Breast epithelium (tissue), 4 donors: ENCODE measurements at regions not wholly inside any gene's neighbourhood (a gene's known extent, or its start where the extent isn't known, plus 50 kb on each side); places are given as distances from the start of the nearest gene placed in this dataset.
A peak's percentile ranks its signal among the peaks of the same experiment; 100 is the strongest.

Source experiments
- DNase-seq, 2 donors: peaks; one replicate each; pipeline ENCODE4 v3.0.0-alpha.2; 2019; ENCODE audit warnings: low spot score in 2 of 2
- H3K27ac ChIP-seq, 2 donors: fragments of 200-600 bp; sonication (generic) in 1 of 2; one replicate each; pipeline ENCODE4 v1.5.1; 2016 to 2019; ENCODE audit warnings: mild to moderate bottlenecking in 1 of 2
- H3K27me3 ChIP-seq, 2 donors: fragments of 200-600 bp; sonication (generic) in 1 of 2; one replicate each; pipeline versions ENCODE4 v1.5.1 to v1.6.0; 2017 to 2019; ENCODE audit warnings: control low read depth in 1 of 2, mild to moderate bottlenecking in 1 of 2
- H3K36me3 ChIP-seq: fragments of 200-600 bp; one replicate; pipeline ENCODE4 v1.5.1; 2019
- H3K4me1 ChIP-seq, 2 donors: fragments of 200-600 bp; sonication (generic); one replicate each; pipeline ENCODE4 v1.5.1; 2016 to 2019; ENCODE audit warnings: control low read depth in 1 of 2
- H3K4me3 ChIP-seq, 3 donors: fragments of 200-600 bp; sonication (generic); 1 replicate in 2 of 3; 2 replicates in 1 of 3; pipeline ENCODE4 v1.5.1; 2016 to 2019; ENCODE audit warnings: mild to moderate bottlenecking in 3 of 3, moderate library complexity in 2 of 3
- H3K9me3 ChIP-seq, 2 donors: fragments of 200-600 bp; sonication (generic) in 1 of 2; one replicate each; pipeline ENCODE4 v1.5.1; 2016 to 2019; ENCODE audit warnings: control low read depth in 1 of 2
- POLR2A ChIP-seq: fragments of 450-650 bp; IDR thresholded peaks from one replicate; pipeline ENCODE4 v1.6.1; 2016; ENCODE audit warnings: antibody characterized with exemption, mild to moderate bottlenecking, moderate library complexity
- POLR2AphosphoS5 ChIP-seq, 3 donors: sonication (generic); formaldehyde crosslinking; IDR thresholded peaks; one replicate each; pipeline ENCODE4 v1.6.1; 2017; ENCODE audit warnings: antibody characterized with exemption in 3 of 3
- intact Hi-C: fragments of 100-400 bp; cut with DNase I; formaldehyde crosslinking; loops from one replicate; pipeline ENCODE4 v1.15.1; 2023; ENCODE audit warnings: low total_unique reads
- TF ChIP-seq, protein P1 (sequence below), 3 donors: fragments of 450-650 bp; IDR thresholded peaks; one replicate each; pipeline ENCODE4 v1.5.1; 2016 to 2017; ENCODE audit warnings: antibody characterized with exemption in 3 of 3, mild to moderate bottlenecking in 3 of 3, moderate library complexity in 3 of 3

DNA sequence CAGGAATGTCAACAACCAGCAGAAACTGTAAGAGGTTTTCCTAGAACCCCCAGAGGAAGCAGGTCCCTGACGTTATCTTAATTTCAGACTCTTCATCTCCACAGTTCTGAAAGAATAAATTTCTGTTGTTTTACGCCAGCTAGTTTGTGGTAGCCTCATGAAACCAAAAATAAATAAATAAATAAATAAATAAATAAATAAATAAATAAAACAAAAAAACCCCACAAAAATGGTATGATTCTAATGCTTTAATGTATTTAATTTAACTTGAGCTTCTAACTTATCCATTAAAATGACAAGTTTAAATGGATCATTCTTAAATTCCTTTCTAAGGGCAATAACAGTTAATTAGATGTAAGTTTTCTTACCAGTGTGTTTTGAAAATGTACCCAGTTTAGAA lies 293.8 kb upstream of the ADAMTS5 start:
- TF ChIP-seq, protein P1, sequence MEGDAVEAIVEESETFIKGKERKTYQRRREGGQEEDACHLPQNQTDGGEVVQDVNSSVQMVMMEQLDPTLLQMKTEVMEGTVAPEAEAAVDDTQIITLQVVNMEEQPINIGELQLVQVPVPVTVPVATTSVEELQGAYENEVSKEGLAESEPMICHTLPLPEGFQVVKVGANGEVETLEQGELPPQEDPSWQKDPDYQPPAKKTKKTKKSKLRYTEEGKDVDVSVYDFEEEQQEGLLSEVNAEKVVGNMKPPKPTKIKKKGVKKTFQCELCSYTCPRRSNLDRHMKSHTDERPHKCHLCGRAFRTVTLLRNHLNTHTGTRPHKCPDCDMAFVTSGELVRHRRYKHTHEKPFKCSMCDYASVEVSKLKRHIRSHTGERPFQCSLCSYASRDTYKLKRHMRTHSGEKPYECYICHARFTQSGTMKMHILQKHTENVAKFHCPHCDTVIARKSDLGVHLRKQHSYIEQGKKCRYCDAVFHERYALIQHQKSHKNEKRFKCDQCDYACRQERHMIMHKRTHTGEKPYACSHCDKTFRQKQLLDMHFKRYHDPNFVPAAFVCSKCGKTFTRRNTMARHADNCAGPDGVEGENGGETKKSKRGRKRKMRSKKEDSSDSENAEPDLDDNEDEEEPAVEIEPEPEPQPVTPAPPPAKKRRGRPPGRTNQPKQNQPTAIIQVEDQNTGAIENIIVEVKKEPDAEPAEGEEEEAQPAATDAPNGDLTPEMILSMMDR (IDR thresholded peaks at IDR 0.05): no peak
- TF ChIP-seq POLR2A: no peak
- no peak for TF ChIP-seq POLR2AphosphoS5 (IDR thresholded peaks at IDR 0.05)
- DNase-seq: no peak
- H3K27me3 ChIP-seq: no peaks in the 10 kb centered on the region
- H3K36me3 ChIP-seq: no peaks in the 10 kb centered on the region
- H3K4me1 ChIP-seq: no peaks in the 10 kb centered on the region
- H3K27ac ChIP-seq: no peak overlapping the region
- intact Hi-C loops: no loop called here
- H3K9me3 ChIP-seq: no peaks in the 10 kb centered on the region
- no peak overlapping the region for H3K4me3 ChIP-seq

DNA sequence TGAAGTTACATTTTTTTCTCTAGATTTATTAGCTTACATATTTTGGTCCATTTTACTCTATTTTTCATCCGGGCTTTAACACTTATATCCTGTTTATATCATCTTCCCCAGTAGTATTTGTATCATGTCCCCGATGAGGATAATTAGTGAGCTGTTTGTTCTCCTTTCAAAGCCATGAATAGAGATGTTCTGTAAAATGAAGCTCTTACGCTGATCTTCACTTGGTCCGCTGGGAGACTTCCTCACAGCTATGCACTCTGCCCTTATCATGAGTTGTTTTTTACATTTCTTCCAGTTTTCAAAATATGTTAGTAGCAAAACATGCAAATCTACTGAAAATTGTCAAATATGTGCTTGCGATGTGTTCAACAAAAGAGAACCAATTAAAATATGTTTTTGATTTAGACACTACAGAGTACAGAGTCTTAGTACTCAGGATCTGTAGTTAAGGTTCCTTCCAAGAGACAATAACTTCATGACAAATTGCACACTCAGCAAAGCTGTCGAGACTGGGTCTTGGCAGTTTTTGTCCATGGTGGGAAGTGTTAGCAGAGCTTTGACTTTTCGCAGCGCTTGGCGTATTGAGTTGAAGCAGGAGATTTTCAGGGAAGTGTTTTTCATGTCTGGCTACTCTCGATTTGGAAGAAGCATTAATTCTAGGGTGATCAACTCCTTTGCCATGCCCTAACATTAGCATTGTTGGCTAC lies 292.0 kb upstream of the ADAMTS5 start:
- Histone ChIP-seq H3K4me1 (no peaks in the 10 kb centered on the region), H3K27me3 (no peaks in the 10 kb centered on the region), H3K9me3 (no peaks in the 10 kb centered on the region), H3K4me3 (no peak overlapping the region), H3K27ac (peak overlapping the region; percentile 23 to 64), H3K36me3 (no peaks in the 10 kb centered on the region)
- intact Hi-C loops: no loop called here
- no peak for DNase-seq
- TF ChIP-seq, protein P1 (IDR thresholded peaks at IDR 0.05): no peak
- no peak for TF ChIP-seq POLR2AphosphoS5 (IDR thresholded peaks at IDR 0.05)
- no peak for TF ChIP-seq POLR2A

DNA sequence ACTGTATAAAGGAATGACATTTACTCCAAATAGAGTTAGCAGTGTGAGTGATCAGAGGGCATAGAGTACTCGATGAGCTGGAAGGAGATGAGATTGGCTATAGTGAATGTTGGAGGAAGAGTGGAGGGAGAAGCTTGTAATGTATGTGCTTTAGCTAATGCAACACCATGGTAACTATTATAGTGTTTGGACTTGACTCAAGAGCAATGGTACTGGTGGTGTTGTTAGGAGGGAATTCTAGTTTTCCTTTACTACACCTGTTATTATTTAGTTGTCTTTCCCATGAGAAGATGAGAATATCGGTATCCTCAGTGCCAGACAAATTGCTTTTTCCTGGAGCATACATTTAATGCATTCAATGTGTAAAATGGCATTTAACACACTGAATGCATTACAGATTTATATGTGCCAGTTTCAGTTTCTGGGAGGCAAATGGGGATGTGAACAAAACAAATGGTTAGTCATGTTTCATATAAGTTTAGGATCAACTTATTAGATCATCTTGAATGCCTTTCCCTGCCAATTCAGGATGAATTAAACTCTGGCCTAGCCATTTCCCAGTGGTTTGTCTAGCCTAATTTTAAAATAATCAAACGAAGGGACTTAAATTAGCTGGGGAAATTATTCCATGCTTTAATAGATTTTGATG lies 291.1 kb upstream of the ADAMTS5 start:
- Histone ChIP-seq H3K4me1 (no peaks in the 10 kb centered on the region), H3K4me3 (no peak overlapping the region), H3K27ac (peak overlapping the region; percentile 23 to 64), H3K9me3 (no peaks in the 10 kb centered on the region), H3K36me3 (no peaks in the 10 kb centered on the region), H3K27me3 (no peaks in the 10 kb centered on the region)
- intact Hi-C loops: no loop called here
- DNase-seq: no peak
- TF ChIP-seq, protein P1 (IDR thresholded peaks at IDR 0.05): no peak
- no peak for TF ChIP-seq POLR2AphosphoS5 (IDR thresholded peaks at IDR 0.05)
- TF ChIP-seq POLR2A: no peak

DNA sequence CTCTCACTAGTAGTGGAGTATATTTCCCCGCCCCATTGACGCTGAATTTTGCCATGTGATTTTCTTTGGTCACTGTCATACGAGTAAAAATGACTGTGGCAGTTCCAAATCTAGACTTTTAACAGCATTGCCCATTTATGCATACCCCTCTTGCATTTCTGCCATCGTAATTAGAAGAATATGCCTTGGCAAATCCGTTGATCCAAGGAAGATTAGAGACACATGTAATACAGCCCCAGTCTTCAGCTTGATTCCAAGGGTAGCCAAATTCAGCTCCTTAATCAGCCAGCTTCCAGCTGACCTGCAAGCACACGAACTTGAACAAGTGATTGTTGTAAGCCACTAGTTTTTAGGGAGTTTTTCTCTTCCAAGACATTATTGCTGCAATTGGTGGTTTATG lies 290.3 kb upstream of the ADAMTS5 start:
- H3K36me3 ChIP-seq: no peaks in the 10 kb centered on the region
- H3K4me1 ChIP-seq: no peaks in the 10 kb centered on the region
- intact Hi-C loops: no loop called here
- no peak overlapping the region for H3K4me3 ChIP-seq
- no peak for DNase-seq
- no peaks in the 10 kb centered on the region for H3K27me3 ChIP-seq
- no peak overlapping the region for H3K27ac ChIP-seq
- H3K9me3 ChIP-seq: no peaks in the 10 kb centered on the region
- no peak for TF ChIP-seq POLR2A
- TF ChIP-seq, protein P1 (IDR thresholded peaks at IDR 0.05): no peak
- no peak for TF ChIP-seq POLR2AphosphoS5 (IDR thresholded peaks at IDR 0.05)

DNA sequence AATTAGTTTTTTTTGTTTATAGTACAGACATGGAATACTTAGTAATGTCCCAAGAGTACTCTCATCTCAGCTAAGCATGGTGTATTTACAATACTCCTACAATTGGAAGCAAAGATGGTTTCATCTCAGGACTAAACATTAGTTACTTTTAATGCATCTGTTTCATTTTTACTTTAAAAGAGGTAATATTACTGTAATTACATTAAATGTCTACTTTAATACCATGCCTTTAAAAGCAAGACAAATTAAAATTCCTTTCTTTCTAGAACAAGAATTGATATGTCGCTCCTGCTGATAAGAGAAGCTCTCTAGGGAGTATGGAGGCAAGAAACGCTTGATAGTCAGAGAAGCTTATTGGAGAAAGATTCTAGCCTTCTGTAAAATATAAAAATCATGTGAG lies 284.9 kb upstream of the ADAMTS5 start:
- Histone ChIP-seq H3K4me3 (no peak overlapping the region), H3K4me1 (no peaks in the 10 kb centered on the region), H3K9me3 (no peaks in the 10 kb centered on the region), H3K27me3 (no peaks in the 10 kb centered on the region), H3K27ac (no peak overlapping the region), H3K36me3 (no peaks in the 10 kb centered on the region)
- TF ChIP-seq POLR2AphosphoS5 (IDR thresholded peaks at IDR 0.05) (no peak), POLR2A (no peak)
- TF ChIP-seq, protein P1 (IDR thresholded peaks at IDR 0.05): no peak
- DNase-seq: no peak
- intact Hi-C loops: no loop called here
